Ovary (tissue), 7 donors: ENCODE measurements at regions not wholly inside any gene's neighbourhood (a gene's known extent, or its start where the extent isn't known, plus 50 kb on each side); places are given as distances from the start of the nearest gene placed in this dataset.

ENCODE experiments used
- DNase-seq, 5 donors: peaks; one replicate each; pipeline ENCODE4 v3.0.0-alpha.2; 2019 to 2020
- H3K27ac ChIP-seq, 2 donors: fragments of 200-600 bp; one replicate each; pipeline versions ENCODE4 v1.5.1 to v1.8.0; 2019 to 2022
- H3K27me3 ChIP-seq: fragments of 200-600 bp; one replicate; pipeline ENCODE4 v1.8.0; 2022
- H3K36me3 ChIP-seq: fragments of 200-600 bp; sonication (generic); one replicate; pipeline ENCODE4 v1.5.1; 2019
- H3K4me1 ChIP-seq: one replicate; pipeline ENCODE4 v1.8.1; 2013; ENCODE audit warnings: mild to moderate bottlenecking, moderate library complexity; ENCODE audit not compliant: insufficient read depth
- H3K4me3 ChIP-seq: fragments of 200-600 bp; sonication (generic); one replicate; pipeline ENCODE4 v1.5.1; 2017
- H3K9me3 ChIP-seq, 2 donors: fragments of 200-600 bp in 1 of 2; sonication (generic) in 1 of 2; one replicate each; pipeline versions ENCODE4 v1.5.1 to v1.8.1; 2013 to 2019; ENCODE audit warnings: mild to moderate bottlenecking in 1 of 2, moderate library complexity in 1 of 2
- EP300 ChIP-seq: sonication (generic); formaldehyde crosslinking; IDR thresholded peaks from one replicate; pipeline ENCODE4 v1.6.1; 2017; ENCODE audit warnings: antibody characterized with exemption
- POLR2A ChIP-seq: fragments of 450-650 bp; IDR thresholded peaks from one replicate; pipeline ENCODE4 v1.6.1; 2017; ENCODE audit warnings: antibody characterized with exemption, mild to moderate bottlenecking, moderate library complexity
- WGBS, 3 donors: extraction: QIAGEN DNeasy Blood & Tissue Kit in 1 of 3; methylation state at CpG; one replicate each; pipeline versions ENCODE4 v1.1.5 to v1.1.7; 2013 to 2017; 5-methylcytosine and 5-hydroxymethylcytosine counted together
- intact Hi-C, 4 donors: fragments of 100-400 bp; cut with DNase I; formaldehyde crosslinking; loops; one replicate each; pipeline versions ENCODE4 v1.11.0 to v1.15.1; 2022 to 2023
- TF ChIP-seq, protein P1 (sequence below), 3 donors: fragments of 450-650 bp in 2 of 3; fragments of 200-600 bp in 1 of 3; IDR thresholded peaks; one replicate each; pipeline versions ENCODE4 v1.5.1 to v1.8.0; 2016 to 2022; ENCODE audit warnings: antibody characterized with exemption in 3 of 3, mild to moderate bottlenecking in 1 of 3
- donor health status: DM: no; HTN: no; CAD: no; lungs with moderate emphysema.
- donor health status: DM: no; HTN: no; CAD: no.
- donor health status: Bipolar disorder and iron deficiency.
- donor health status: DM: no; HTN: no; CAD: no.
- donor health status: DM: yes; HTN: yes; CAD: no.

- Histone ChIP-seq H3K9me3 (no peaks in the 10 kb centered on the region), H3K27ac (no peak overlapping the region), H3K27me3 (no peaks in the 10 kb centered on the region), H3K36me3 (no peaks in the 10 kb centered on the region), H3K4me3 (no peak overlapping the region), H3K4me1 (no peaks in the 10 kb centered on the region)
- intact Hi-C loops, result no loop called here
- 73 to 79% (median 73%) methylated on average over 3 of the region's 3 CpGs for WGBS, 3 donors
- TF ChIP-seq EP300 (no peak), POLR2A (no peak)
- TF ChIP-seq, protein P1, sequence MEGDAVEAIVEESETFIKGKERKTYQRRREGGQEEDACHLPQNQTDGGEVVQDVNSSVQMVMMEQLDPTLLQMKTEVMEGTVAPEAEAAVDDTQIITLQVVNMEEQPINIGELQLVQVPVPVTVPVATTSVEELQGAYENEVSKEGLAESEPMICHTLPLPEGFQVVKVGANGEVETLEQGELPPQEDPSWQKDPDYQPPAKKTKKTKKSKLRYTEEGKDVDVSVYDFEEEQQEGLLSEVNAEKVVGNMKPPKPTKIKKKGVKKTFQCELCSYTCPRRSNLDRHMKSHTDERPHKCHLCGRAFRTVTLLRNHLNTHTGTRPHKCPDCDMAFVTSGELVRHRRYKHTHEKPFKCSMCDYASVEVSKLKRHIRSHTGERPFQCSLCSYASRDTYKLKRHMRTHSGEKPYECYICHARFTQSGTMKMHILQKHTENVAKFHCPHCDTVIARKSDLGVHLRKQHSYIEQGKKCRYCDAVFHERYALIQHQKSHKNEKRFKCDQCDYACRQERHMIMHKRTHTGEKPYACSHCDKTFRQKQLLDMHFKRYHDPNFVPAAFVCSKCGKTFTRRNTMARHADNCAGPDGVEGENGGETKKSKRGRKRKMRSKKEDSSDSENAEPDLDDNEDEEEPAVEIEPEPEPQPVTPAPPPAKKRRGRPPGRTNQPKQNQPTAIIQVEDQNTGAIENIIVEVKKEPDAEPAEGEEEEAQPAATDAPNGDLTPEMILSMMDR (IDR thresholded peaks at IDR 0.05), result no peak
- DNase-seq, result no peak
Observed at GRCh38 chr2:151091583-151091982, 170.1 kb downstream of the RBM43 start.

DNA sequence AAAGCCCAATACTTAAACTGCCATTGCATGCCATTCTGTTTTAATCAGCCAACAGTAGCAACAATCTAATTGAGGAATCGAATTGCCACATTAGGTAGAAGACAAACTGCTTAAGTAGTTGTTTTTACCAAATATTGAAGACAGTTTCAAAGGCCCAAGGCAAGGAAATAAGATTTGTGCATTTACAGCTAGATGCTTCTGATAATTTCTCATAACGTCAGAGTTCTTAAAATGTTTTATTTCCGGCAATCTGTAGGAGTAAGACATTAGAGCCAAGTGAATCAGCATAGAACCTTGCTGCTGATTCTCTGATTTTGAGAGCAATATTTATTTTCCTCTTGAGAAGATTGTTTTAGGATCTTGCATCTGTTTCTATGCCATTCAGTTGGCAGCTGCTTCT, 174.3 kb downstream of the RBM43 start:
- no peaks in the 10 kb centered on the region for H3K36me3 ChIP-seq
- no peak for DNase-seq
- intact Hi-C loops, result loop anchor here in 1 of 4 donors (10.0 kb wide), 1 partner anchor 137 kb away; no protein-coding TSS in a partner anchor
- H3K9me3 ChIP-seq, result no peaks in the 10 kb centered on the region
- 59 to 63% (median 59%) methylated on average over 3 of the region's 3 CpGs for WGBS, 3 donors
- no peaks in the 10 kb centered on the region for H3K4me1 ChIP-seq
- H3K27ac ChIP-seq, result no peak overlapping the region
- no peaks in the 10 kb centered on the region for H3K27me3 ChIP-seq
- TF ChIP-seq, protein P1 (IDR thresholded peaks at IDR 0.05), result no peak
- TF ChIP-seq EP300 (no peak), POLR2A (no peak)
- H3K4me3 ChIP-seq, result no peak overlapping the region

DNA sequence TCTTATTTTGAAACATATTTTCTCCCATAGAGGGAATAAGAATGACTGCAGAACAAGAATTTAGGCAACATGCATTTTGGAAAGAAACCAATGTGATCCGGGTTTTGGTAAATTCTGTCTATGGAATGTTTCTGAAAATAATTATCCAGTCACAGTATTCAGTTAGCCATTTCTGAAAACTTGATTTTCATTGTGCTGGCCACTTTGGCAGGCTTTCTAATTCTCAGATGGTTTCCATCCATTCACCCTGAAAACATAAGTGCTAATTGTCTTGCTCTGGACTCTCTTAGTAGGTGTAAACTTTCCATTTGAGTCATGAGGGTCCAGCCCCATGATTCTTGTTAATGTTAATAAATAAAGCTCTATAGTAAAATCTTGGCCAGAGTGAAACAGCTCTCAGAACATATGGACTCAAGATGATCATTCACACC, 176.5 kb downstream of the RBM43 start:
- intact Hi-C loops, result loop anchor here in 1 of 4 donors (10.0 kb wide), 1 partner anchor 140 kb away; no protein-coding TSS in a partner anchor
- Histone ChIP-seq H3K4me1 (no peaks in the 10 kb centered on the region), H3K4me3 (no peak overlapping the region), H3K27ac (no peak overlapping the region), H3K27me3 (no peaks in the 10 kb centered on the region), H3K36me3 (no peaks in the 10 kb centered on the region), H3K9me3 (no peaks in the 10 kb centered on the region)
- TF ChIP-seq, protein P1 (IDR thresholded peaks at IDR 0.05), result no peak
- no peak for TF ChIP-seq EP300
- no peak for TF ChIP-seq POLR2A
- no peak for DNase-seq
- 15 to 23% (median 22%) methylated on average over 1 of the region's 1 CpG for WGBS, 3 donors

DNA sequence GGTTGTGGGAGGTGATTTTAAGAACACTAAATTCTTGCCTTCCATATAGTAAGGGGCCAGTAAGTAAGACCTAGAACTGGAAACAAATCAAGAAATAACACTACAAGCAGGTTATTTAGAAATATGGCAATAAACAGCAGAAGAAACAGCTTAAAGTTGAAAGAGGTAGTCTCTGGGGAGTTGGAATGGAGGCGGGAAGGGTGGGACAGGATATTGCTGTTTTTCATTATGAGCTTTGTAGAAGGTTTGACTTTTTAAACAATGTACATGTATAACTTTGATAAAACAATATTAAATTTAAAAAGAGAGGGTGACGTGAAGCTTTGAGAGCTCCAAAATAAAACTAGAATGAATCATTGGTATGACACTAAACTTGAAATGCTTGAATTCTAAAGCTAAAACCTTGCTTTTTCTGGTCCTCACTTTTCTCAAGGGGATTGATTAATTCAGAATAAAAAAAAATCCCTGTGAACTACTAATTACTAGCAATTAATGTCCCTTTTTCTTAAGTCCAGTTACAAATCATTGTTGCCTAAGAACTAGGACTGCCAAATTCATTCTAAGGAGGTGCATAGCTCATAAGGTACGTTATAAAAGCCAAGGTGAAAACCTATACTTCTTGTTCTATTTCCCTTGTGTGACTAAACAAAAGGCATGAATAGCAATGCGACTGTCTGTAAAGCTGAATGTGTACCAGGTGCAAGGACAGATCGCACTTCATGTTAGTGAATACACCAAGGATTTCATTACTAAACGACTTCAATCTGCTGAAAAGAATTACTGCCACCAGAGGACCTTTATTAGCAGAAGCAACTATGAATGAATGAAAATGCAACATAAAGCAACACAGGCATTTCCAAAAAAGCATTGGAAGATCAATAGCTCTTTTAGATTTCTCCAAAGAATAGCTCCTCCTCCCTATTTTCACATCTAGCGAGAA, 177.5 kb downstream of the RBM43 start:
- WGBS, 3 donors, result 75 to 81% (median 76%) methylated on average over 7 of the region's 7 CpGs
- Histone ChIP-seq H3K27ac (no peak overlapping the region), H3K9me3 (no peaks in the 10 kb centered on the region), H3K4me3 (no peak overlapping the region), H3K36me3 (no peaks in the 10 kb centered on the region), H3K4me1 (no peaks in the 10 kb centered on the region), H3K27me3 (no peaks in the 10 kb centered on the region)
- no peak for DNase-seq
- intact Hi-C loops, result loop anchor here in 1 of 4 donors (10.0 kb wide), 1 partner anchor 141 kb away; no protein-coding TSS in a partner anchor
- TF ChIP-seq EP300 (no peak), POLR2A (no peak)
- TF ChIP-seq, protein P1 (IDR thresholded peaks at IDR 0.05), result no peak
